Fibroblast of skin of left quadriceps (primary cell): ENCODE measurements at regions not wholly inside any gene's neighbourhood (a gene's known extent, or its start where the extent isn't known, plus 50 kb on each side); places are given as distances from the start of the nearest gene placed in this dataset.
A peak's percentile ranks its signal among the peaks of the same experiment; 100 is the strongest.

Experiments used
- DNase-seq, 2 experiments: peaks; one replicate each; pipeline ENCODE4 v3.0.0-alpha.2; 2013; ENCODE audit warnings: low read depth in 2 of 2

- no peak for DNase-seq
These were observed 341.3 kb downstream of the SMOC2 start for GRCh38 chr6:168782187-168782751.

GRCh38 chr6:168778201-168778600 lies 337.2 kb downstream of the SMOC2 start:
- DNase-seq = no peak

- DNase-seq = no peak
These were observed 333.4 kb downstream of the SMOC2 start for GRCh38 chr6:168774381-168774780.

- DNase-seq = no peak
These were observed 332.8 kb downstream of the SMOC2 start for GRCh38 chr6:168773788-168774187.

- DNase-seq = no peak
These were observed 324.8 kb downstream of the SMOC2 start for GRCh38 chr6:168765752-168766151.

- DNase-seq = peak; percentile 16 to 18
These were observed 315.1 kb downstream of the SMOC2 start for GRCh38 chr6:168756009-168756634.

- no peak for DNase-seq
These were observed 305.7 kb downstream of the SMOC2 start for GRCh38 chr6:168746643-168747042.

- DNase-seq = no peak
These were observed 305.0 kb downstream of the SMOC2 start for GRCh38 chr6:168746013-168746412.

GRCh38 chr6:168744861-168745260 lies 303.9 kb downstream of the SMOC2 start:
- DNase-seq = no peak

- DNase-seq = no peak
These were observed 301.2 kb downstream of the SMOC2 start for GRCh38 chr6:168741942-168742782.

GRCh38 chr6:168741305-168741704 lies 300.3 kb downstream of the SMOC2 start:
- no peak for DNase-seq

- no peak for DNase-seq
These were observed 298.4 kb downstream of the SMOC2 start for GRCh38 chr6:168739381-168739780.

- no peak for DNase-seq
These were observed 296.5 kb downstream of the SMOC2 start for GRCh38 chr6:168737481-168737880.

GRCh38 chr6:168737014-168737413 lies 296.0 kb downstream of the SMOC2 start:
- DNase-seq = no peak

GRCh38 chr6:168736039-168736438 lies 295.1 kb downstream of the SMOC2 start:
- DNase-seq = no peak

- no peak for DNase-seq
These were observed 294.4 kb downstream of the SMOC2 start for GRCh38 chr6:168735268-168735949.

- DNase-seq = no peak
These were observed 293.5 kb downstream of the SMOC2 start for GRCh38 chr6:168734523-168734922.

GRCh38 chr6:168732676-168733075 lies 291.7 kb downstream of the SMOC2 start:
- no peak for DNase-seq

- no peak for DNase-seq
These were observed 290.1 kb downstream of the SMOC2 start for GRCh38 chr6:168730931-168731716.

- DNase-seq = no peak
These were observed 287.1 kb downstream of the SMOC2 start for GRCh38 chr6:168728056-168728455.

- DNase-seq = no peak
These were observed 285.4 kb downstream of the SMOC2 start for GRCh38 chr6:168726312-168726856.
